GM12872 (cell line): ENCODE measurements at regions not wholly inside any gene's neighbourhood (a gene's known extent, or its start where the extent isn't known, plus 50 kb on each side); places are given as distances from the start of the nearest gene placed in this dataset.

Source experiments
- TF ChIP-seq, protein P1 (sequence below): IDR thresholded peaks from 3 replicates; pipeline ENCODE4 v1.5.1; 2011; ENCODE audit warnings: low read depth, mild to moderate bottlenecking, low read length, moderate library complexity; ENCODE audit not compliant: insufficient read depth

DNA sequence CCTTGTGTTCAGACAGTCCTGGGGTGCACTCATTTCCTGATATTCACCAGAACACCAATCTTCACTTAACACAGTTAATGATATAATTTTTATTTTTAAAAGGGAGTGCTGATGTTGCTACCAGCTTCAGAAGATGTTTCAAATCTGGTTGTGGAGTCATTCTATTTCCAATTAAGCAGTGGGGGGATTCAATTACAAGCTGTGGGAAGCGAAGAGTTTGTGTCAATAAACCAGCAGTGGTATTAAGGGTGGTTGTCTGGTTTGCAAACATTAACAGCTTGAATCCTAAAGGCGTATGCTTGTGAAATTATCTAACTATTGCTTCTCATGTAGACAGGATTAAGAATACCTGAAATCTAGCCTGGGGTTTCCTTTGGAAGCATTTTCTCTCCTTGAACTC, 1637.5 kb upstream of the GOT2 start:
- TF ChIP-seq, protein P1, sequence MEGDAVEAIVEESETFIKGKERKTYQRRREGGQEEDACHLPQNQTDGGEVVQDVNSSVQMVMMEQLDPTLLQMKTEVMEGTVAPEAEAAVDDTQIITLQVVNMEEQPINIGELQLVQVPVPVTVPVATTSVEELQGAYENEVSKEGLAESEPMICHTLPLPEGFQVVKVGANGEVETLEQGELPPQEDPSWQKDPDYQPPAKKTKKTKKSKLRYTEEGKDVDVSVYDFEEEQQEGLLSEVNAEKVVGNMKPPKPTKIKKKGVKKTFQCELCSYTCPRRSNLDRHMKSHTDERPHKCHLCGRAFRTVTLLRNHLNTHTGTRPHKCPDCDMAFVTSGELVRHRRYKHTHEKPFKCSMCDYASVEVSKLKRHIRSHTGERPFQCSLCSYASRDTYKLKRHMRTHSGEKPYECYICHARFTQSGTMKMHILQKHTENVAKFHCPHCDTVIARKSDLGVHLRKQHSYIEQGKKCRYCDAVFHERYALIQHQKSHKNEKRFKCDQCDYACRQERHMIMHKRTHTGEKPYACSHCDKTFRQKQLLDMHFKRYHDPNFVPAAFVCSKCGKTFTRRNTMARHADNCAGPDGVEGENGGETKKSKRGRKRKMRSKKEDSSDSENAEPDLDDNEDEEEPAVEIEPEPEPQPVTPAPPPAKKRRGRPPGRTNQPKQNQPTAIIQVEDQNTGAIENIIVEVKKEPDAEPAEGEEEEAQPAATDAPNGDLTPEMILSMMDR = no peak

- TF ChIP-seq, protein P1 = no peak
Observed at GRCh38 chr16:60367739-60368138, 1633.6 kb upstream of the GOT2 start.

DNA sequence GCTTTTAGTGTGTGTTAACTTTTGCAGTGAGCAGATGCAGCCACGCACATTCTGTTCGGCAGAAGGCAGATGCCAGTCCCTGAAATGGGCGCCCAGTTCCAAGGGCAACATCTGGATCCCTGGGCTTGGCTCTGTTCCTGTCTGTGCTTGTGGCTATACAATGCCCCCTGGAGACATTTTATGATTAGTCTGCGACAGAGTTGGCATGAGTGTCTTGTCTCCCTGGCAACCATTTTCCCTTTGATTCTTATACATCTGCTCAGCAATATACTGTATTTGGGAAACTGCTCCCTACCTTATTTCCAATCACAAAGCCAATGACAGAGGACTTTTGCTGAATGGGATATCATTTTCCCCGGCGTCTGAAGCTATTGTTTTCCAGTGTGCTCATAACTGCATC, 1629.5 kb upstream of the GOT2 start:
- TF ChIP-seq, protein P1 = no peak

GRCh38 chr16:60346256-60346655, 1612.1 kb upstream of the GOT2 start:
- TF ChIP-seq, protein P1 = no peak

DNA sequence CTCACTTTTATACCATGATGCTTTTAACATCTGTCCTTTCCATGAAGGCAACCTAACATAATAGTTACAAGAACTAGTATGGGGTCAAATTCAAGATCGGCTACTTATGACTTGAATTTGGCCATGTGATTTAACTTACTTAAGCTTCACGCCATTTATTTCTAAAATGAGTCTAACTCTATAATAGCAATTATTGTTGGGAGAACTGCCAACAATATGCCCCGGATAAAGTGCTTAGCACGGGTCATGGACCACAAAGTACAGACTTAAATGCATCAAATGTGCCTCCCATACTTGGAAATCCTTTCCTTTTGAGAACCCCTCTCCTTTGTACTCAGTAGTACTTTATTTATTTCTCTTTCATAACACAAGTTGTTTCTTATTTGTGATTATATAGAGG, 1603.6 kb upstream of the GOT2 start:
- TF ChIP-seq, protein P1 = no peak

GRCh38 chr16:60331168-60331567, 1597.1 kb upstream of the GOT2 start:
- TF ChIP-seq, protein P1 = no peak

GRCh38 chr16:60329108-60329507, 1595.0 kb upstream of the GOT2 start:
- TF ChIP-seq, protein P1 = no peak

DNA sequence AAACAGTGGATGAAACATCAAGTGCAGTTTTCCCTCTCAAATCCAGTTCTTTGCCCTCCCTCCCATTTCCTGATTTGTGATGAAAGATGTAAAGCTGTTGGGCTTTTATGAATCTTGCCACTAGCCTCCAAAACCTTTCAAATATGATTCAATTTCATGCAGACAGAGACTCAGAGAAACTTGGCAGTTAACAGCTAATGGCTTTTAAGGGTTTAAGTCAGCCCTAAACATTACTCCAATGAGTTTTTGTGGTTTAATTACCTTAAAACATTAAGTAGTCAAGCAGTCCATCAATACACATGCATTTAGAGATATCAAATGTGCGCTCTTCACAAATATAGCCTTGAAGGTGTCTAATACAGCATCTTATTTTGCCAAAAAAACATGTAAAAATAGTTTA, 1594.0 kb upstream of the GOT2 start:
- TF ChIP-seq, protein P1 = no peak
